Cerebellar cortex (tissue), 1 donor: ENCODE measurements at regions not wholly inside any gene's neighbourhood (a gene's known extent, or its start where the extent isn't known, plus 50 kb on each side); places are given as distances from the start of the nearest gene placed in this dataset.

Experiments used
- DNase-seq: peaks from one replicate; pipeline ENCODE4 v3.0.0-alpha.2; 2015; ENCODE audit warnings: low spot score

GRCh38 chr2:216575465-216575864 is 57.8 kb upstream of the IGFBP2 start:
- DNase-seq = no peak

GRCh38 chr2:216576616-216577015 is 56.6 kb upstream of the IGFBP2 start:
- no peak for DNase-seq

DNA sequence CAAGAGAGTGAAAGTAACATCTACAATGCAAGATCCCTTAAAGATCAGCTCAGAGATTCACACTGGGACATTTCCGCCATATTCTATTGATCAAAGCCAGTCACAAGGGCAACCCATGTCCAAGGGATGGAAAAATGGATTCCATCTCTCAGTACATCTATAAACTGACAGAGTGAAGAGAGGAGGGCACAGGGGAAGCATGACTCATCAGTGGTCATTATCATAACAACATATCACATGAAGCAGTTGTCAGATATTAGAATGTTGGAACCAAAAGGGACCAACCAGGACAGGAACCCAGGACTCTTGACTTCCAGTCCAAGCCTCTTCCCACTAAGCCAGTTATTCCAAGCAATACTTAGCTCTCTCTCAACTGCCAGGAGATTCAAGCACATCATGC is 54.9 kb upstream of the IGFBP2 start:
- no peak for DNase-seq

- DNase-seq = no peak
These were observed 50.1 kb upstream of the IGFBP2 start for GRCh38 chr2:216583147-216583546.
